HL-60/S4 treated with retinoic acid at 250 ng/mL for 4 days and 3 days (cell line): ENCODE measurements at regions not wholly inside any gene's neighbourhood (a gene's known extent, or its start where the extent isn't known, plus 50 kb on each side); places are given as distances from the start of the nearest gene placed in this dataset.

Experiments used
- in situ Hi-C: fragments of 300-500 bp; cut with MboI; formaldehyde crosslinking; loops from 2 replicates; pipeline ENCODE4 v1.7.0; 2022; ENCODE audit warnings: low sequenced_read_pairs

DNA sequence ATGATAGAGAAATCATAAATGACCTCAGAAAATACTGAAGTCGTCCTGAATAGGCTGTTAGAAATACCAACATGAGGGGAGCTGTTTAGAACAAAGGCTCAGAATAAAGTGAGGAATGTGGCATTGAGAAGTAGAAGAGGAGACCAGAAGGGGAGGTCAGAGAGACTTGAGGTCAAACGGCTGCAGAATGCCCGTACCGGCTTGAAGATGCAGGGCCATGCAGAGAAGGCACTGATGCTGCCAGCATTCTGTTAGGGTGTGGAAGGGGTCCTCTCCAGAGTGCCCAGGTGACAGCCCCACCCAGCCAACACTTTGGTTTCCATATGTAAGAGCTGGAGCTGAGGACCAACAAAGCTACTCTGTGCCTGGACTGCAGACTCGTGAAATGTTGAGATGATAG, 570.9 kb downstream of the CDH26 start:
- in situ Hi-C loops, result no loop called here

DNA sequence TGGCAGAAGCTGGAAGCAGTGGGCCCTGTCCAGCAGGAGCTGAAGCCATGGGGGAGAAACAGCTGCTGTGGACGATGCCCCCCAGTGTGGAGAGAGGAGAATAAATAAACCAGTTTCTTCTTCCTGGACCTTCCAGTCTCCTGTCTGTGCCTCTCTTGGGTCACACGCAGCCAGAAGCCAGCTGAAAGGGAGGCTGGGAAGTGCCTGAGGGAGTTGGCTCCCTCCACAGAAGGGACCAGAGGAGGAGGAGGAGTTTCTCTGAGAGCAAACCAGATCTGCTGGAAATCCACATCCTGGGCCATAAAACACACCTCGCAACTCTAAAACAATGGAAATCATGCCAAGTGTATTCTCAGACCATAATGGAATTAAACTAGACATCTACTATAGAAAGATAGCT, 577.0 kb downstream of the CDH26 start:
- in situ Hi-C loops, result no loop called here

DNA sequence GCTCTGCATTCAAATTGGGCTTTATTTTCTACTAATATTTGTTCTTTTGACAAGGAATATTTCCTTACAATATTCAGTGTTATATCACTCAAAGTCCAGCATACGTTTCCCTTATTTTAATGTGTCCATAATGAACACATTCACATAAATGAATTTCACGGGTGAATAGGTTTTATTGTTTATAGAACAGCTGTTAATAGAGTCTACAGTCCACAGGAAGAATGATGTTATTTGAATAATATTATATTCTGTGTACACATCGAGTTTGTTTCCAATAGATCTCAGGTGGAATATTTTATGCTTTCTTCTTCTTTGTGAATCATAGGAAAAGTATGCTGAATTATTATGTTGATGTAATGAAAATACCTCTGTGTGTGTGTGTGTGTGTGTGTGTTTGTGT, 582.4 kb downstream of the CDH26 start:
- in situ Hi-C loops, result no loop called here

DNA sequence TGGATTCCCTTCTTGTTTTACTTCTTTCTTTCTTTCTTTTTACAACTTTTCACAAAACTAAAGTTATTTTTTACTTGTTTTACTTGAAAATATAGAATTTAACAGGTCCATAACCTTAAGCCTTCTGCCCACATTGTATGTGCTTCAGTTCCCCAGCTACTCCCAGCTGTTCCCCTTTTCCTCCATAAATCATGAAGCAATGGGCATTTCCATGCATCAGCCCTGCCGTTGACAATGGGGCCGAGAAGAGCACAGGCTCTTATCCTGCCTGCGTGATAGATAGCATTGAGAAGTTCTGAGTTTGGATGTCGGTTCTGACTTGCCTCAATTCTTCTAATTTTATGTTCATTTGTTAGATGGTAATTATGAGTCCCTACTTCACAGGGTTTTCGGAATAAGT, 583.8 kb downstream of the CDH26 start:
- in situ Hi-C loops, result no loop called here

DNA sequence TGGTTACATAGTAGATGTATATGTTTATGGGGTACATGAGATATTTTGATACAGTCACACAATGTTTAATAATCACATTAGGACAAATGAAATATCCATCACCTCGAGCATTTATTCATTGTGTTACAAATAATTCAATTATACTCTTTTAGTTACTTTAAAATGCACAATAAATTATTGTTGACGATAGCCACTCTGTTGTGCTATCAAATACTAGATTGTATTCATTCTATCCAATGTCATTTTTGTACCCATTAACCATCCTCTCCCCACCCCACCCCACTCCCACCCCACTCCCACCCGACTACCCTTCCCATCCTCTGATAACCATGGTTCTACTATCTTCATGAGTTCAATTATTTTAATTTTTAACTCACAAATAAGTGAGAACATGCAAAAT, 585.4 kb downstream of the CDH26 start:
- in situ Hi-C loops, result no loop called here

DNA sequence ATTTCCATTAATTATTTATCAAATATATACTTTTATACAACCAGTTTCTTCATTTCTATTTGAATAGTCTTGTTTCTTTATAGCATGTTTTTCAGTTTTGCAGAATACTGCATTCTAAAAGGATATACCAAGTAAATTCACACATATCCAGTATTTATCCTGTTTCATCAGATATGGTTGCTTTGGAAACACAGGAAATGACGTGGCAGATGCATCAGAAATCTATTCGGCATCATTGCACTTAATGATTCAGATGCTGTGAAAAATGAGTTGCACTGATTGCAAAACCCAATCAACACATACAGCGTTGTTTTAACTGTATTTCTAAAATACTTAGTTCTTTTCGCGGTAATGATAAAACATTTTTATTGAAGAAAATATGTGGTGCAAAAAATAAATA, 594.9 kb downstream of the CDH26 start:
- in situ Hi-C loops, result no loop called here

DNA sequence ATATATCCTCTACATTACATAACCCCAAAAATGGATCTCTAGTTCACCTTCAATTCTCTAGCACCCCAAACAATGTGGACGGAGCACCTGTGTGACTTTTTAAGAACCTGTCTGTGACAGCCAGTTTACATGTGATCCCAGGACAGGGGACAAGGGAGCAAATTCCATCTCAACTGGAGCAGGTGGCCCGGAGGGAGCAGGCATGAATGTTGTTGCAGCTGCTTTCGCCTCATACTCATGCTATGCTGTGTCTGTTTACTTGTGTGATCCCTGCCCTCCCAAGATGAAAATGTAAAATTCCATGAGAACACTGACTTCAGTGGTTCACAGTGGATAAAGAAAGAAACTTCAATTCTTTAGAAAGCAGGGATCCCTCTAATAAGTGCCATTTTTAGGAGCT, 600.3 kb downstream of the CDH26 start:
- in situ Hi-C loops, result no loop called here

DNA sequence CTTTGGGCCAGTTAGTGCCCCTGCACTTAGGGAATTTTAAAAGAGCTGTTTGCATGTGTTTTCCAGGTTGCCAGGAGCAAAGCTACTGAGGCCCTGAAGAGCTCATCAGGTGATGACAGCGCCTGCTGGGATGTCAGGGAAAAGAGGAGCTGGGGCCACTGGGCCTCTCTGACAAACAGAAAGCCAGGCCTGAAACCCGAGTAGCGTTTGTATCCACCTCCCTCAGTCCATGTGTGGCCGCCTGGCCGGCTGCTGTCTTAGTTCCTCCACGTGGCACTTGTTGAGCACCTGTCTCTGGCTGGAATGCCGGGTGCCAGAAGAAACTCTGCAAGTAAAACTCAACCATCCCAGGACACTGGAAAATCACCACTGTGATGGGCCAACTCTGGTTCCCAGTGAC, 601.2 kb downstream of the CDH26 start:
- in situ Hi-C loops, result no loop called here

DNA sequence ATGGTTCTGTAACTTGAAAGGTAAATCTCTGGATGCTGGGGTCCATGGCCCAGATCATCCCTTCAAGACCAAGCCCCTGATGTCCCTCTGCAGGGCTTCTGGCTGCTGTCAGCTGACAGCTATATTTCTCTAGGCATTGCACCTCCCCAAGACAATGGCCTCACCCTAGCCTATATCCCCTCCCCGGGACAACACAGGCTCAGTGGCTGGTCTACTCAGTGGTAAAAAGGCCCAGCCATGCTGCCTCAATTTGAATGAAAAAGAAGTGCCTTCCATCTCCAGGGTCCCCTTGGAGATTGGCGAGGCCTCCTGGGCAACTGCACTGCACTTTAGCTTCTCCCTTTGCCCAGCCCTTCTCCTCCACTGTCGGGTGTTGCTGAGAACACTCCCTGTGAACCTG, 602.8 kb downstream of the CDH26 start:
- in situ Hi-C loops, result no loop called here

DNA sequence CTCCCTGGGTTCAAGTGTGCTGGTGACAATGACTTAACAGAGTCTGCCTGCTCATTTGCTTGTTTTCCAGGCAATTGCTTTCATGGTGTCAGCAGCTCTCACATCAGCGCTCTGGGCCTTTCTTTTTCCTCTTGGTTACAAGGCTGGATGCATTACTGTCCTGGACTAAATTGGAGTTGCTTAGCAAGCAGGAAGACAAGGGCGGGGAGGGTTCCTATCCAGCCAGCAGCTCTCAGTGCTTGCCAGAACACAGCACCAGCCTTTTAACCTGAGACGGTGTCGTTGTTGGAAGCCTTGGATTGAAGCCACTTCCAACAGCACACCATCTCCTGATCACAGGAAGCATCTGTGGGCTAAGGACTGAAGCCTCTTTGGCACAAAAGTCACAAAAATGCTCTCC, 606.9 kb downstream of the CDH26 start:
- in situ Hi-C loops, result no loop called here

DNA sequence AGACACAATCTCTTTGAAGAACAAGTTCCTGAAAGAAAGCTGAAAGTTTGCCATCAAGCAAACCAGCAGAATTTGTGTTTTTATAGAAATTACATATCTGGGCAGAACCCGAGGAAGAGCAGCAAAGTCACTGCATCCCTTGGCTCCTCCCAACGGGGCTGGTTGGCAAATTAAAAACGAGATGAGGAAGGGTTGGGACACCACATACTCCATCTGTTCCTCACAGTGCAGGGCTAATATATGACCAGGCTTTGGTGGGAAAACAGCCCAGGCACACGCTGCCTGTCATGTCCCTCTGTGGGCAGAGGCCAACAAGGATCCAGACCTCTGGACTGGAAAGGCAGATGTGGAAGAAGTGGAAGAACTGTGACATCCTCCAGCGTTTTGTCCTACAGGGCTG, 607.3 kb downstream of the CDH26 start:
- in situ Hi-C loops, result no loop called here

DNA sequence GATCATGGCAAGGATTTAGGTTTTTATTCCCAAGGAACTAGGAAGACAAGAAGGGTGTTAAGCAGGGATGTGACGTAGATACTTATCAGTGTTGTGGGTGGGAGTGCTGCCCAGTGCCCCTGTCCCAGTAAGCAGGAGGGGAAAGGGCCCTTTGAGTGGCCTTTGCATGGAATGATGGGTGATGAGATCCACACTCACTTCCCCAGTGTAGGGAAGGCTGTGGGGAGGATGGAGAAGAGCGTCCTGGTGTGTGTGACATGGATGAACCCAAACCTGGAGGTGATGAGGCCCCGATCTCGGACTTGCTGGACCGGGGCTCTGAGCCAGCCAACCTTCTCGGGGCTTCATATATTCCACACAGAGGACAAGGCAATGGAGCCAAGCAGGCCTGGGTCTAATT, 610.9 kb downstream of the CDH26 start:
- in situ Hi-C loops, result no loop called here

DNA sequence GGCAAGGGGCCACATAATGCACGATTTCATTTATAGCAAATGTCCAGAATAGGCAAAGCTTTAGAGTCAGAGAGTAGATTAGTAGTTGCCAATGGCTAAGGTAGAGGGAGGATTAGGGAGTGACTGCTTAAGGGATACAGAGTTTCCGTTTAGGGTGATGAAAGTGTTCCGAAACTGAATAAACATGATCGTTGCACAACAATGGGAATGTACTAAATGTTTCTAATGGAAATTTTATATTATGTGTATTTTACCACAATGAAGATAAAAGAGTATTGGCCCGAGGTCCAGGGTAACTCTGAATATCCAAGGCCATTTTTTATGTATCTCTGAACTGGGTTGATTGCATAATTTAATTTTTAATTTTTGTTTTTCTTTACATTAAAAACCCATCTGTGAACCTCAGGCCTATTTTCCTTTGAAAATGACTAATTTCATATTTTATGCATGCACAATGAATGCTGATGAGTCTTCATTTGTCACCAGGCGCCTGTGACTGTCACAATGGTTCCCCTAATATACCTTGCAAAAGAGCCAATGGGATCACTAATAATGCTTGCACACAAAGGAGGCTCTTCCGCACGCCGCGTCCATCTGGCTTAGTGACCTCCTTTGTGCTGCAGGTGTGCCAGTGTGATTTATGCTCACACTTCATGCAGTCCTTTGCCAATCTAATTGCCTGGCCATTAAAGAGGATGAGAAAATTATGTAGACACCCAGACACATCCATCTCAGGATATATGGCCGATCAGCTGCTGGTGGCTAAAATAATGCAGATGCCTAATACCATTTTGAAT, 612.5 kb downstream of the CDH26 start:
- in situ Hi-C loops, result no loop called here

DNA sequence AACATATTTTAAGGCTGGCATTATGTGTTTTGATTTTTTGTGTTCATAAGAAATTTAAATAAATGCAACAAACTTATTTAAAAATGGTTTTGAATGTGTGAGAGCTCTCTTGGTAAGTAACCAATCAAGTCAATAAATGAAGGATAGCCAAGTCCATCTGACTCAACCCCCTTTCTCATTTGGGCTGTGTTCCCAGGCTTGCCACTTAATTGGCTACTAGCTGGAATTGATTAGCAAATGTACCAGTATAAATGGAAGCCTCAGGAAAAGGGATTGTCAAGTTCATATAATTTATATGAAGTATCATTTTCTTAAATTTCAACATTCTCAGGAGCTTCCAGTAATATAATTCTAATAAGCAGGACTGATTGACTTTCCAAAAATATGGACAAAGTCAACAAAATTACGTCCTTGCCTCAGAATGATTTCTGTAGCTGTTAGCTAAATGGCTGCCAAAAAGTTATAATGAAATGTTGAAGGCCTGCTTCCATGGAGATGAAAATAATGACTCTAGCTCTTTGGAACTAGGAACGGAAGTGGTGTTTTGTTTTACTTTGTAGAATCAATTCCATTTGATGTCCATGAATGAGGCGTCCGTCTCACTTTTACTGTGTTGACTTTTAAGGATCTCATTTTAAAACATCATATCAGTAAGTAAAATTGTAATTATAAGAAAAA, 614.9 kb downstream of the CDH26 start:
- in situ Hi-C loops, result no loop called here

DNA sequence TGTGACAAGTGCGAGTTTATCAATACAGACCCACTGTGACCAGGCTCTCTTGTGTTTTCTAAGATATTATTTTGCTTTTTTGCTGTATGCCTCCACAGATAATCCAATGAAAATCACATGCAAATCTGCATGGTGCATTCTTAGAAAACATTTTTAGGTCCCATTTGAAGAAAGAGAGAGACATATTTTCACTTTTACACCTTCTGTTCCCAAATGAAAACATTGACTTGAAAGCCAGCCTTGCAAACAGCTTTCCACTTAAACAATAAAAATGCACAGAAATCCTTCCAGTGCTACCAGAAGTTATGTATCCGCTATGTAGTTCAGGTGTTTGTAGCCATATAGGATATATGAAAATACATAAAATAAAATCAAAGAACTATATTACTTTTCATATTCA, 618.0 kb downstream of the CDH26 start:
- in situ Hi-C loops, result no loop called here

DNA sequence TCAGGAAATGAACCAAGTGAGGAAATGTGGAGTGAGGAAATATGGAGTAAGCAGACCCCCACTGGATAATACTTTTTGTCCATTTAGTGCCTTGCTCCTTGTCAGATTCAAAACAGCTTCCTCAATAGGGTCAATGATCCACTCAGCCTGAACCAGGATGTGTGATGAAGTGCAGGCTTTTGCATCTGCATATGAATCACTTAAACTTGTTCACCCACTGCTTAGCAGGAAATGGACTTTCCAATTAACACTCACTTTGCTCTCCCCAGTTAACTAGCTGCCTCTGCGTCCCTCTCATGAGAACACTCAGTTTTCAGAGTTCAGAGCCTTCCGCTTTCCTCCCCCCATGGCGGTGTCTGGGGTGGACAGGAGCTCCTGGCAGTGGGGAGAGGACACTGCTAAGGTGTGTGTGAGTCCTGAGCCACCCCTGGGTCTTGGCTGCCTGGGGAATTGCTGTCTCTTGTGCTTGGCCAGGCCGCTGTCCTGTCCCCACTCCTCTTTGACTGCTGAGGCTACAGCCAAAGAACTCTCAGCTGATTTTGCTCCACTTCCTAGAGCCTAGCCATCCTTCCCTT, 621.8 kb downstream of the CDH26 start:
- in situ Hi-C loops, result no loop called here

DNA sequence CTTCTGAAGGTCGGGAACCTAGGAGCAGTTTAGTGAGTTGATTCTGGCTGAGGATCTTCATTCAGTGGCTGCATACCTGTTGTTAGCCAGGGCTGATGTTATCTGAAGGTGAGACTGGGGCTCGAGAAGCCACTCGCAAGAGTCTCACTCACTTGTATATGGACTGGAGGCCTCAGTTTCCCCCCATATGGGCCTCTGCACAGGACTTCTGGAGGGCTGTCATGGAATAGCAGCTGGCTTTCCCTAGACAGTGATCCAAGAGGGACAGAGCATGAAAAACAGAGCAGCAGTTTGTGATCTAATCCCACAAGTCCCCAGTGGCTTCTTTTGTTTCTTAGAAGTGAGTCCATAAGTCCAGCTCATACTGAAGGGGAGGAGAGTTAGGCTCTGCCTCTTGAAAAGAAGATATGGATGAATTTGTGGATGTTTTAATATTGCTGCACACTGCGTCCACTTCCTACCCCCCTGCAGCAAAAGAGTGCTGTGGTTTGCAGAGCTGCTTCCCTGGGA, 623.4 kb downstream of the CDH26 start:
- in situ Hi-C loops, result no loop called here

DNA sequence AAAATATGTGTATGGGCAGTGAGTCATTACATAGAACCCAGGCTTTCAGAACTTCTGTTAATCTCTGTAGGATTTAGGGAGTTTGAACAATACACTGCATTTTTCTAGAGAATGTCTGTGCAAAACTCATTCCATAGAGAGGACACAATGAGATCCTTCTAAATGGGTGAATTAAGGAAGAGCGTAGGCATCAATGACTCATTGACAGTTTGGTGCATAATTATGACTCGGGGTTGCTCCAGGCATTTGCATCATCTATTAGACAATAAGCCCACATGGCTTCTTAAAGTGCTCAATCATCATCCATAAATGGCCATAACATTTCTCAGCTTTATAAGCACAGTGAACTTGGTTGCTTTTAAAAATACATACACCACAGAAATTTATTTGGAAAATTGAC, 625.5 kb downstream of the CDH26 start:
- in situ Hi-C loops, result no loop called here

DNA sequence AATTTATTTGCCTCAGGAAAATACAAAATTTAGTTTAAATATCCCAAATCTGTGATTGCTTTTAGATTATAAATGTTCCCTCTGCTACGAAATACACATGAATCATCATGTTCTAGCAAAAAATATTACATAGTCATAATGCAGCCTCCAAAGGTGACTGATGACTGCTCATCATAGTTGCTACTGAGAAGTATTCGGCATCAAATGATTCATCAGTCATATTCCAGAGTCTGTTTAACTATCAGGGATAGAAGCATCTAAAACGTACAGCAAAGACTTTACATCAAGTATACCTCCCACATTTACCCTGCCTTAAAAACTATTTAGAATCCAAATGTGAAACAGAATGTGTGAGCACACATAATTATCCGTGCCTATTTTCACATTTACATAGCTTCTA, 626.0 kb downstream of the CDH26 start:
- in situ Hi-C loops, result no loop called here

DNA sequence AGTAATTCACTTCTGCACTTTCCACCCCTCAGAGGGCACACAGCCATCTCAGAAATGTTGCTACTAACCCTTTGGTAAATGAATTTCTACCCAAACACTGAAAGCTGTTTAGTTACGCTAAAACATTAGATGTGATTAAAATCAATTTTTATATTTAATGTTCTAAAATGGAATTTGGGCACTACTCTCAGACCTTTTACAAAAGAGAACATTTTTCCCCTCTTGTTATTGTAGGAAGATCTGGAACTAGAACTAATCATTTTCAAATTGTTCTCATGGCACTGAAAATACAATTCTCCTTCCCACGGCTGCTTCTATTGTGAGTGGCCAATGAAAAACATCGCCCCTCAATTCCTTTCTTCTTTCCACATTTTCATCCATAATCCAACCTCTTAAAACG, 627.4 kb downstream of the CDH26 start:
- in situ Hi-C loops, result no loop called here

DNA sequence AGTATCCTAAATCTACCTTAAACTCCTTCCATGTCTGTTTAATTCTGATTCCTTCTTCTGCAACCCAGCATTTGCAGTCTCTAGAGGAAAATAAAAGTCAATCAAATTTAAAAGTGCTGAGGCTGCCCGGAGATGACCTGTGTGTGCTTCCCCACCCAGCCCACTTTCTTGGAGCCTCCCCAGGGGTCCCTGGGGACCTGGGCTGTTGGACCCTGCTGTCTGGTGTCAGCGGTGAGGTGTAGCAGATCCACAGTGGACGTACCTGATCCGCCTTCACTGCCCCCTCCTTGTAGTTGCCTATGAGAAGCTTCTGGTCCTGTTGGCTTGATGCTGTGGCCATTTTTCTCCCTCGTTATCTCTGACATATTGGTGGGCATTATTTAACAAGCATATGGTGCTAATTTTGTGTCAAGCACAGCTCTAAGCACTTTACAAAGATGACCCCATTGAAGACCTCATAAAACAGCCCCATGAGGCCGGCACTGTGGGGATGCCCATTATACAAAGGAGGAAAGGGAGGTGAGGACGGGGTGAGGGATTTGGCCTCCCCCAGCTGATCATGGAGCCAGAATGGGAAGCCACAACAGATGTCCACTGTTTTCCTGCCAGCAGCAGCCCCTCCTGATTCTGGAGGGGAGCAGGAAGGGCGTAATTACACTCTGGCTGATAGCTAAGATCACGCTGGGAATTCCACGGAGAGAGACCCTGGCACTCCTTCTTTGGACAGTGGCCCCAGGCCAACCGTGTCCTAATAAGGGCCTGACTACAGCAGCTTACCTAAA, 628.2 kb downstream of the CDH26 start:
- in situ Hi-C loops, result no loop called here
